ENCODE measurements at regions not wholly inside any gene's neighbourhood (a gene's known extent, or its start where the extent isn't known, plus 50 kb on each side); places are given as distances from the start of the nearest gene placed in this dataset.

GRCh38 chr6:74128536-74128935, 432.5 kb downstream of the CD109 start:
- TF ChIP-seq, protein P1, sequence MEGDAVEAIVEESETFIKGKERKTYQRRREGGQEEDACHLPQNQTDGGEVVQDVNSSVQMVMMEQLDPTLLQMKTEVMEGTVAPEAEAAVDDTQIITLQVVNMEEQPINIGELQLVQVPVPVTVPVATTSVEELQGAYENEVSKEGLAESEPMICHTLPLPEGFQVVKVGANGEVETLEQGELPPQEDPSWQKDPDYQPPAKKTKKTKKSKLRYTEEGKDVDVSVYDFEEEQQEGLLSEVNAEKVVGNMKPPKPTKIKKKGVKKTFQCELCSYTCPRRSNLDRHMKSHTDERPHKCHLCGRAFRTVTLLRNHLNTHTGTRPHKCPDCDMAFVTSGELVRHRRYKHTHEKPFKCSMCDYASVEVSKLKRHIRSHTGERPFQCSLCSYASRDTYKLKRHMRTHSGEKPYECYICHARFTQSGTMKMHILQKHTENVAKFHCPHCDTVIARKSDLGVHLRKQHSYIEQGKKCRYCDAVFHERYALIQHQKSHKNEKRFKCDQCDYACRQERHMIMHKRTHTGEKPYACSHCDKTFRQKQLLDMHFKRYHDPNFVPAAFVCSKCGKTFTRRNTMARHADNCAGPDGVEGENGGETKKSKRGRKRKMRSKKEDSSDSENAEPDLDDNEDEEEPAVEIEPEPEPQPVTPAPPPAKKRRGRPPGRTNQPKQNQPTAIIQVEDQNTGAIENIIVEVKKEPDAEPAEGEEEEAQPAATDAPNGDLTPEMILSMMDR (IDR thresholded peaks at IDR 0.05): no peak
- TF ChIP-seq POLR2A (IDR thresholded peaks at IDR 0.05): no peak
